Omental fat pad (tissue), 3 donors: ENCODE measurements at regions not wholly inside any gene's neighbourhood (a gene's known extent, or its start where the extent isn't known, plus 50 kb on each side); places are given as distances from the start of the nearest gene placed in this dataset.

ENCODE experiments used
- ATAC-seq: fragments of 150-250 bp; one replicate; pipeline ENCODE4 v1.9.1; 2016; ENCODE audit warnings: mild to moderate bottlenecking, moderate library complexity; ENCODE audit not compliant: low FRiP score
- DNase-seq: peaks from one replicate; pipeline ENCODE4 v3.0.0-alpha.2; 2019; ENCODE audit warnings: low spot score
- TF ChIP-seq, protein P1 (sequence below), 3 donors: fragments of 450-650 bp; IDR thresholded peaks; one replicate each; pipeline ENCODE4 v1.5.1; 2016 to 2017; ENCODE audit warnings: antibody characterized with exemption in 3 of 3, mild to moderate bottlenecking in 3 of 3, moderate library complexity in 2 of 3

DNA sequence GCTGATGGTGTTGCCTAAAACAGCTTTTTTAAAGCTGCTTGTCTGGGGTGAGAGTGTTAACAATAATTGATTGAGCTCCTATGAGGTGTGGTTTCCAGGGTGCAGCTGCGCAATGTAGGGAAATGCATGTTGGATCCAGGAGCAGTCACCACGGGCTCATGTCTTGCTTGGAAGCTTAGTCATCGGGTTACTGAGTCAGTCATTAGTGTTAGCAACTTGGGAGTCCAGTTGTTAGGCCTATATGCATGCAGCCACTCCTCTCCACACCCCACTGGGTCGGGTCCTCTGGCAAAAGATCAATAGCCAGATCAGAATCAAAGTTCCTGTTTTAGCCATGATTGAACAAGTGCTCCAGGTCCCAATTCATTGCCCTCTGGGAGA, 271.7 kb upstream of the CHD6 start:
- DNase-seq (no peak), ATAC-seq (no peak)
- TF ChIP-seq, protein P1, sequence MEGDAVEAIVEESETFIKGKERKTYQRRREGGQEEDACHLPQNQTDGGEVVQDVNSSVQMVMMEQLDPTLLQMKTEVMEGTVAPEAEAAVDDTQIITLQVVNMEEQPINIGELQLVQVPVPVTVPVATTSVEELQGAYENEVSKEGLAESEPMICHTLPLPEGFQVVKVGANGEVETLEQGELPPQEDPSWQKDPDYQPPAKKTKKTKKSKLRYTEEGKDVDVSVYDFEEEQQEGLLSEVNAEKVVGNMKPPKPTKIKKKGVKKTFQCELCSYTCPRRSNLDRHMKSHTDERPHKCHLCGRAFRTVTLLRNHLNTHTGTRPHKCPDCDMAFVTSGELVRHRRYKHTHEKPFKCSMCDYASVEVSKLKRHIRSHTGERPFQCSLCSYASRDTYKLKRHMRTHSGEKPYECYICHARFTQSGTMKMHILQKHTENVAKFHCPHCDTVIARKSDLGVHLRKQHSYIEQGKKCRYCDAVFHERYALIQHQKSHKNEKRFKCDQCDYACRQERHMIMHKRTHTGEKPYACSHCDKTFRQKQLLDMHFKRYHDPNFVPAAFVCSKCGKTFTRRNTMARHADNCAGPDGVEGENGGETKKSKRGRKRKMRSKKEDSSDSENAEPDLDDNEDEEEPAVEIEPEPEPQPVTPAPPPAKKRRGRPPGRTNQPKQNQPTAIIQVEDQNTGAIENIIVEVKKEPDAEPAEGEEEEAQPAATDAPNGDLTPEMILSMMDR (IDR thresholded peaks at IDR 0.05): no peak

DNA sequence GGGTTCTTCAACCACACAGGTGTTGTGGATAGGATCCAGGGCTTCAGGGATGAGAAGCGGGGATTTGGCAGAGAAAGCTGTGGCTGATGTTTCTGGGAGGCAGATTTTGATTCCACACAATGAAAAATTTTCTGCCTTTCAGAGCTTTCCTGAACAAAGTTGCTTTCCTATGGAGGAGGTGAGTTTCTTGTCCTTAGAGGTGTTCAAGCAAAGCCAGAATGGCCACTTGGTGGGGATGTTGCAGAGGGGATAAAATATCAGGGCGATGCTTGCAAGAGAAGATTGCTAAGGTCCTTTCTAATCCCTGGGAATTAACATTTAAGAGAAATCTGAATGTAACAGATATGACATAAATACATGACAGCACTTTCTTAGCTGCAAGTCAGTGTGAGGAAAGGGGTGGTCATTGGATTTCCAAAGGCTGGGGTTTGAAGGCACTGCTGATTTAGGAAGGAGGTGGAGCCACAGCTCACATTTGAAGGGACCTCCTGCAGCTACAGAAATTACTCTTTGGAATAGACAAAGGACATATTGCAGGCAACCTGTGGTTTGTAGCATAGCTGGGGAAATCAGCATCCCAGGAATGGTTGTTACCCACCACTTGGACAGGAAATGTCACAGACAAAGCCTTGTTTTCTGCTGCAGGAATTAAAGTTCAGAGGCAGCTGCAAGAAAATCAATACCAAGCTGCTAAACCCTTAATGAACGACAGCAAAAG, 271.1 kb upstream of the CHD6 start:
- TF ChIP-seq, protein P1 (IDR thresholded peaks at IDR 0.05): no peak
- DNase-seq (no peak), ATAC-seq (no peak)

DNA sequence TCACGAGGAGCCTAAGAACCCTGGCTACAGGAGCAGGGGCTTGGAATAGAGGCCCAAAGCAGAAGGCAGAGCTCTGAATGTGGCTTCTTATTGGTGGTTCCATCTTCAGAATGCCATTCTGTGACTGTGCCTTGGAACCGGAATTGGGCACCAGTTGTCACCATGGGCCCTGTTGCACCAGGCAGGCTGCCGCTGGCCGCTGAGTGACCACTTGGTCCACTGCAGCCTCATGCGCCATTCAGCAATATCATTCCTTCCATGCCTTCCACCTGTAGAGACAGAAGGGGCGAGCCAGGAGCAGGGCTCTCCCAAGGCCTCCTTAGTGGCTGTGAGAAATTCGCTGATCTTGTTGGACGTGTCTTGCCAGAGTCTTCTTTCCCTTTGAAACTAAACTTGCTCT, 270.3 kb upstream of the CHD6 start:
- TF ChIP-seq, protein P1 (IDR thresholded peaks at IDR 0.05): no peak
- DNase-seq (no peak), ATAC-seq (no peak)

DNA sequence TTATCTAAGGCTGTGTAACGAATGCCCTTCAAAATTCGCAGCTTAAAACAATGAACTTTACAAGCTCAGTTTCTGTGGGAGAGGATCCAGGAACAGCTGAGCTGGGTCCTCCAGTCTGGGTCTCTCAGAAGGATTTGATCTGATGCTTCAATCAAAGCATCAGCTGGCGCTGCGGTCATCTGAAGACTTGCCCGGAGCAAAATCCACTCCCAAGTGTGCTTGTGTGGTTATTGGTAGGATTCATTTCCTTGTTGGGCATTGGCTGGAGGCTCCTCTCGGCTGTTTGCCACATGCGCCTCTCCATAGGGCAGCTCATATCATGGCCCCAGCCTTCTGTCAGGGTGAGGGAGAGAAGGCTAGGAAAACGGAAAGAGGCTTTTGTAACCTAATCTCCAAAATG, 269.3 kb upstream of the CHD6 start:
- DNase-seq (no peak), ATAC-seq (no peak)

DNA sequence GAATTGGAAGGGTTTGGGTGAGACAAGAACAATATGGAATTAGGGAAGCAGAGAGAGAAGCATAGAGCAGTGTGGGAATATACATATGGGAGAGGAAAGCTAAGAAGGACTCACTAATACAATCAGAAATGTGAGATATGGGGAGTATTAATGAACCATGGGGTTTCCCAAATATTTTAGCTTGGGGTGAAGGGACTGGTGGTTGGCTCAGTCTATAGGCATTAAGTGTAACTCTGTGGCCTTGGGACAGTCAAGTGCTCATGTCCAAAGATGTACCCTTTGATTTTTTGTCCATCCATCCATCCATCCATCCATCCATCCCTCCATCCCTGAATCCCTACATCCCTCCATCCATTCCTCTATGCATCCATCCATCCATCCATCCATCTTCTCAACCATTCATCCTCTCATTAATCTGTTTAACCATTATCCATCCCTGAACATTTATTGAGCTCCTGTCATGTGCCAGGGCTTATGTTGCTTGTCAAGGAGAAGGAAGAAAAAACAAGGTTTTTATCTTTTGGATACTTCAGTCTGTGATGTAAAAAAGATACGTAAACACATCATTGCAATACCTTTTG, 263.4 kb upstream of the CHD6 start:
- TF ChIP-seq, protein P1 (IDR thresholded peaks at IDR 0.05): no peak
- ATAC-seq (no peak), DNase-seq (no peak)

More for the DNA sequence above, 269.3 kb upstream of the CHD6 start:
- TF ChIP-seq, protein P1 (IDR thresholded peaks at IDR 0.05): no peak

DNA sequence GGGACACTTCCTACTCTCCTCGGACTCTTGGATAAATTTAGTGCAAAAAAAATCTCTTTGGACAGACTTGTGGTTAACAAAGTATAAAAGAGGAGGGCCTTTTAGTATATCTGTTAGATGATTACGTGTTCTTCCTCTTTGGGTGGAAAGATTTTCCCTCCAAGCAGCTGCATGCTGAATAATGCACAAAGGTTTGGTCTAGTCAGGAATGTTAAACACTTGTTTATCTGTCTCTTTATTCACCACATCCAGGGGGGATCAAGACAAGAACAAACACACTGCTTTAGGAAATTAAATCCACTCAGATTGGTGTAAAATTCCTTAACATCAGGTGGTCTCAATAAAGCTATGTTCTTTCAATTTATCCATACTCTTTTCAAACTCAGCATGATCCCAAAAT, 260.9 kb upstream of the CHD6 start:
- DNase-seq (no peak), ATAC-seq (no peak)
- TF ChIP-seq, protein P1 (IDR thresholded peaks at IDR 0.05): no peak

DNA sequence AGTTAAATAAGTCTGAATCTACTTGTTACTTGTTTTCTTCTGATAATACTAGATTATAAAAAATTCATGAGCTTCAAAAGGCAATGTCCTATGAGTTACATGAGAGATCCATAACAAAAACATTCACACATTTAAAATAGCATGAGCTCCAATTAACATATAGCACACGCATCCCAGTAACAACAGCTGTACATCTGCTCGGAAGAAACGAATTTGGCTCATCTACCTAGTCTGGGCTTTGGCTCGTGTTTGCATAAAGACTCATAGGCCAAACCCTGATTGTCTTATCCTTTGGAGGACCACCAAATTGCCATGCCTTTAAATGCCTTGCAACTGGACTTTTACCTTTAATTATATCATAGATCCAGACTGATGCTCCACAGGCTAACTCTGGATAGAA, 259.7 kb upstream of the CHD6 start:
- TF ChIP-seq, protein P1 (IDR thresholded peaks at IDR 0.05): no peak
- ATAC-seq: no peak
- no peak for DNase-seq
